ENCODE measurements at regions not wholly inside any gene's neighbourhood (a gene's known extent, or its start where the extent isn't known, plus 50 kb on each side); places are given as distances from the start of the nearest gene placed in this dataset.

DNA sequence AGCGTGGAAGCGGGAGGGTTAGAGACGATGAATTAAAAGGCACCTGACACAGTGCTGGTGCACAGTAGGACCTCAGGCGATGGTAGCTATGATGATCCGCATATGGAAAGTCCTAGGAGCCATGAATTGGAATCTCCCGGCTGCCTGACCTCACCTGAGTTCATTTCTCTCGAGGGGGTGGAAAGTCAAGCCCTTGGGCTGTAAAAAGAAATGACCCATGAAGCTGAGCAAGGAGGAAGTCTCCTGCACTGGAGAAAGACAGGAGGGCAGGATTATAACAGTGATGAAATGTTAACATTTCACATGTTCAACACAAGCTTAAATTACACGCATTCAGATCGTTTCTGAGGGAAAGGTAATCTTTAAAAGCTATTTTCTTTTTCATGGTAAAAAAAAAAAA is 481.2 kb downstream of the MATN1 start:
- DNase-seq (ENCODE audit: low spot score) = no peak
- peaks cover 0 to 16% (median 5%) of the 10 kb centered on the region in 4 donors for H3K27me3 ChIP-seq (ENCODE audit: control insufficient read depth in 4 of 4, insufficient read depth in 4 of 4, low read length in 3 of 4)
- TF ChIP-seq JUND (IDR thresholded peaks at IDR 0.05) (no peak), HNF4G (IDR thresholded peaks at IDR 0.05) (no peak), NR2F2 (IDR thresholded peaks at IDR 0.05) (no peak), TAF1 (conservative IDR thresholded peaks at IDR 0.05) (no peak), HNF4A (conservative IDR thresholded peaks at IDR 0.05) (no peak), FOXA2 (IDR thresholded peaks at IDR 0.05) (no peak), RAD21 (IDR thresholded peaks at IDR 0.05) (no peak), YY1 (IDR thresholded peaks at IDR 0.05) (no peak)
- TF ChIP-seq, protein P1, sequence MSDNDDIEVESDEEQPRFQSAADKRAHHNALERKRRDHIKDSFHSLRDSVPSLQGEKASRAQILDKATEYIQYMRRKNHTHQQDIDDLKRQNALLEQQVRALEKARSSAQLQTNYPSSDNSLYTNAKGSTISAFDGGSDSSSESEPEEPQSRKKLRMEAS (IDR thresholded peaks at IDR 0.05) = no peak
- TF ChIP-seq, protein P2, sequence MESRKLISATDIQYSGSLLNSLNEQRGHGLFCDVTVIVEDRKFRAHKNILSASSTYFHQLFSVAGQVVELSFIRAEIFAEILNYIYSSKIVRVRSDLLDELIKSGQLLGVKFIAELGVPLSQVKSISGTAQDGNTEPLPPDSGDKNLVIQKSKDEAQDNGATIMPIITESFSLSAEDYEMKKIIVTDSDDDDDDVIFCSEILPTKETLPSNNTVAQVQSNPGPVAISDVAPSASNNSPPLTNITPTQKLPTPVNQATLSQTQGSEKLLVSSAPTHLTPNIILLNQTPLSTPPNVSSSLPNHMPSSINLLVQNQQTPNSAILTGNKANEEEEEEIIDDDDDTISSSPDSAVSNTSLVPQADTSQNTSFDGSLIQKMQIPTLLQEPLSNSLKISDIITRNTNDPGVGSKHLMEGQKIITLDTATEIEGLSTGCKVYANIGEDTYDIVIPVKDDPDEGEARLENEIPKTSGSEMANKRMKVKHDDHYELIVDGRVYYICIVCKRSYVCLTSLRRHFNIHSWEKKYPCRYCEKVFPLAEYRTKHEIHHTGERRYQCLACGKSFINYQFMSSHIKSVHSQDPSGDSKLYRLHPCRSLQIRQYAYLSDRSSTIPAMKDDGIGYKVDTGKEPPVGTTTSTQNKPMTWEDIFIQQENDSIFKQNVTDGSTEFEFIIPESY (IDR thresholded peaks at IDR 0.05) = no peak
- TF ChIP-seq, protein P3, sequence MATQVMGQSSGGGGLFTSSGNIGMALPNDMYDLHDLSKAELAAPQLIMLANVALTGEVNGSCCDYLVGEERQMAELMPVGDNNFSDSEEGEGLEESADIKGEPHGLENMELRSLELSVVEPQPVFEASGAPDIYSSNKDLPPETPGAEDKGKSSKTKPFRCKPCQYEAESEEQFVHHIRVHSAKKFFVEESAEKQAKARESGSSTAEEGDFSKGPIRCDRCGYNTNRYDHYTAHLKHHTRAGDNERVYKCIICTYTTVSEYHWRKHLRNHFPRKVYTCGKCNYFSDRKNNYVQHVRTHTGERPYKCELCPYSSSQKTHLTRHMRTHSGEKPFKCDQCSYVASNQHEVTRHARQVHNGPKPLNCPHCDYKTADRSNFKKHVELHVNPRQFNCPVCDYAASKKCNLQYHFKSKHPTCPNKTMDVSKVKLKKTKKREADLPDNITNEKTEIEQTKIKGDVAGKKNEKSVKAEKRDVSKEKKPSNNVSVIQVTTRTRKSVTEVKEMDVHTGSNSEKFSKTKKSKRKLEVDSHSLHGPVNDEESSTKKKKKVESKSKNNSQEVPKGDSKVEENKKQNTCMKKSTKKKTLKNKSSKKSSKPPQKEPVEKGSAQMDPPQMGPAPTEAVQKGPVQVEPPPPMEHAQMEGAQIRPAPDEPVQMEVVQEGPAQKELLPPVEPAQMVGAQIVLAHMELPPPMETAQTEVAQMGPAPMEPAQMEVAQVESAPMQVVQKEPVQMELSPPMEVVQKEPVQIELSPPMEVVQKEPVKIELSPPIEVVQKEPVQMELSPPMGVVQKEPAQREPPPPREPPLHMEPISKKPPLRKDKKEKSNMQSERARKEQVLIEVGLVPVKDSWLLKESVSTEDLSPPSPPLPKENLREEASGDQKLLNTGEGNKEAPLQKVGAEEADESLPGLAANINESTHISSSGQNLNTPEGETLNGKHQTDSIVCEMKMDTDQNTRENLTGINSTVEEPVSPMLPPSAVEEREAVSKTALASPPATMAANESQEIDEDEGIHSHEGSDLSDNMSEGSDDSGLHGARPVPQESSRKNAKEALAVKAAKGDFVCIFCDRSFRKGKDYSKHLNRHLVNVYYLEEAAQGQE (IDR thresholded peaks at IDR 0.05) = no peak
- TF ChIP-seq, protein P4, sequence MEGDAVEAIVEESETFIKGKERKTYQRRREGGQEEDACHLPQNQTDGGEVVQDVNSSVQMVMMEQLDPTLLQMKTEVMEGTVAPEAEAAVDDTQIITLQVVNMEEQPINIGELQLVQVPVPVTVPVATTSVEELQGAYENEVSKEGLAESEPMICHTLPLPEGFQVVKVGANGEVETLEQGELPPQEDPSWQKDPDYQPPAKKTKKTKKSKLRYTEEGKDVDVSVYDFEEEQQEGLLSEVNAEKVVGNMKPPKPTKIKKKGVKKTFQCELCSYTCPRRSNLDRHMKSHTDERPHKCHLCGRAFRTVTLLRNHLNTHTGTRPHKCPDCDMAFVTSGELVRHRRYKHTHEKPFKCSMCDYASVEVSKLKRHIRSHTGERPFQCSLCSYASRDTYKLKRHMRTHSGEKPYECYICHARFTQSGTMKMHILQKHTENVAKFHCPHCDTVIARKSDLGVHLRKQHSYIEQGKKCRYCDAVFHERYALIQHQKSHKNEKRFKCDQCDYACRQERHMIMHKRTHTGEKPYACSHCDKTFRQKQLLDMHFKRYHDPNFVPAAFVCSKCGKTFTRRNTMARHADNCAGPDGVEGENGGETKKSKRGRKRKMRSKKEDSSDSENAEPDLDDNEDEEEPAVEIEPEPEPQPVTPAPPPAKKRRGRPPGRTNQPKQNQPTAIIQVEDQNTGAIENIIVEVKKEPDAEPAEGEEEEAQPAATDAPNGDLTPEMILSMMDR (IDR thresholded peaks at IDR 0.05; ENCODE audit: low read depth, low read length, missing input control) = no peak

DNA sequence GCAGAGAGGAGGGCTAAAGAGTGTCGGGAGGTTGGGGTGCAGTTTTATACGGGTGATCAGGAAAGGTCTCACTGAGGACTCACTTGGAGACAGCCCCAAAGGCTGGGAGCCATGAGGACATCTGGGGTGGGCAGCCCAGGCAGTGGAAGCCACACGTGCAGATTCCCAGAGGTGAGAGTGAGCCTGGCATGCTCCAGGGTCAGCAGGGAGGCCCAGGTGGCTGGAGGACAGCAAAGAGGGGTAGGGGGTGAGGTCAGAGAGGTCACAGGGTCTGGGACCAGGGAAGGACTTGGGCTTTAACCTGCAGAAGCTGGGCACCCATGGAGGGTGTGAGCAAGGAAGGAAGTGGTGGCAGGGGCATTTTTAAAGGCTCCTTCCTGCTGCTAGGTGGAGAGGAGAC is 481.7 kb downstream of the MATN1 start:
- H3K4me3 ChIP-seq (ENCODE audit: low read depth in 1 of 3, low read length in 3 of 3) = no peak overlapping the region
- TF ChIP-seq TAF1 (conservative IDR thresholded peaks at IDR 0.05) (no peak), FOXA1 (IDR thresholded peaks at IDR 0.05) (no peak), FOXA2 (IDR thresholded peaks at IDR 0.05) (no peak), RAD21 (IDR thresholded peaks at IDR 0.05) (no peak), GABPA (IDR thresholded peaks at IDR 0.05 in 1 of 2, conservative IDR thresholded peaks at IDR 0.05 in 1 of 2) (no peak), HNF4A (conservative IDR thresholded peaks at IDR 0.05) (no peak)
- TF ChIP-seq, protein P4 (IDR thresholded peaks at IDR 0.05; ENCODE audit: low read depth, low read length, missing input control) = no peak
- TF ChIP-seq, protein P1 (IDR thresholded peaks at IDR 0.05) = no peak
- TF ChIP-seq, protein P2 (IDR thresholded peaks at IDR 0.05) = no peak
- TF ChIP-seq, protein P3 (IDR thresholded peaks at IDR 0.05) = no peak
- H3K27ac ChIP-seq (ENCODE audit: low read depth in 1 of 2, low read length in 2 of 2) = no peak overlapping the region
- no peaks in the 10 kb centered on the region for H3K4me1 ChIP-seq (ENCODE audit: control insufficient read depth in 4 of 4, insufficient read depth in 4 of 4, low read length in 3 of 4)
- no peaks in the 10 kb centered on the region for H3K9me3 ChIP-seq (ENCODE audit: control insufficient read depth in 4 of 4, low read length in 3 of 4)
- DNase-seq (ENCODE audit: low spot score) = no peak
- H3K36me3 ChIP-seq (ENCODE audit: control insufficient read depth in 4 of 4, insufficient read depth in 3 of 4, low read depth in 1 of 4, low read length in 3 of 4) = no peaks in the 10 kb centered on the region
- H3K27me3 ChIP-seq (ENCODE audit: control insufficient read depth in 4 of 4, insufficient read depth in 4 of 4, low read length in 3 of 4) = peaks cover 0 to 16% (median 5%) of the 10 kb centered on the region in 4 donors
- 53% methylated on average over 3 of the region's 3 CpGs for whole genome bisulfite sequencing
- no peak overlapping the region for H3K9ac ChIP-seq (ENCODE audit: low read depth in 1 of 2, low read length in 2 of 2)

More for the DNA sequence above, 481.2 kb downstream of the MATN1 start:
- WGBS = 60% methylated on average over 9 of the region's 9 CpGs
- H3K9me3 ChIP-seq (ENCODE audit: control insufficient read depth in 4 of 4, low read length in 3 of 4) = no peaks in the 10 kb centered on the region
- no peak overlapping the region for H3K4me3 ChIP-seq (ENCODE audit: low read depth in 1 of 3, low read length in 3 of 3)
- no peak overlapping the region for H3K9ac ChIP-seq (ENCODE audit: low read depth in 1 of 2, low read length in 2 of 2)
- no peak overlapping the region for H3K27ac ChIP-seq (ENCODE audit: low read depth in 1 of 2, low read length in 2 of 2)
- H3K36me3 ChIP-seq (ENCODE audit: control insufficient read depth in 4 of 4, insufficient read depth in 3 of 4, low read depth in 1 of 4, low read length in 3 of 4) = no peaks in the 10 kb centered on the region
- H3K4me1 ChIP-seq (ENCODE audit: control insufficient read depth in 4 of 4, insufficient read depth in 4 of 4, low read length in 3 of 4) = no peaks in the 10 kb centered on the region
